HL-60 (cell line): ENCODE measurements at regions not wholly inside any gene's neighbourhood (a gene's known extent, or its start where the extent isn't known, plus 50 kb on each side); places are given as distances from the start of the nearest gene placed in this dataset.

Experiments used
- CTCF ChIP-seq: IDR thresholded peaks from one replicate; pipeline ENCODE4 v1.5.1; 2011; ENCODE audit warnings: low read length, control low read depth, inconsistent platforms; ENCODE audit not compliant: insufficient read depth
- POLR2AphosphoS5 ChIP-seq: IDR thresholded peaks from 2 replicates; pipeline ENCODE4 v1.6.1; 2012; ENCODE audit warnings: low read depth
- REST ChIP-seq: IDR thresholded peaks from 2 replicates; pipeline ENCODE4 v1.6.1; 2012; ENCODE audit warnings: low read depth; ENCODE audit not compliant: insufficient replicate concordance

GRCh38 chr21:22342889-22343288 is 1344.7 kb downstream of the NCAM2 start:
- TF ChIP-seq CTCF (no peak), POLR2AphosphoS5 (no peak), REST (no peak)
